Testis (tissue), 2 donors: ENCODE measurements at regions not wholly inside any gene's neighbourhood (a gene's known extent, or its start where the extent isn't known, plus 50 kb on each side); places are given as distances from the start of the nearest gene placed in this dataset.
"Not testable (repeated sequence)": the region's sequence is repeated elsewhere in the genome, so short reads cannot be mapped to it uniquely, and the experiment has no call there.

Experiments used
- DNase-seq: peaks from one replicate; pipeline ENCODE4 v3.0.0-alpha.2; 2019
- H3K27ac ChIP-seq, 2 donors: fragments of 200-600 bp; sonication (generic); one replicate each; pipeline ENCODE4 v1.5.1; 2019
- H3K27me3 ChIP-seq: fragments of 200-600 bp; sonication (generic); one replicate; pipeline ENCODE4 v1.5.1; 2019
- H3K36me3 ChIP-seq: fragments of 200-600 bp; sonication (generic); one replicate; pipeline ENCODE4 v1.5.1; 2017; ENCODE audit warnings: low read depth; ENCODE audit errors: missing control alignments
- H3K4me1 ChIP-seq: fragments of 200-600 bp; sonication (generic); one replicate; pipeline ENCODE4 v1.5.1; 2019
- H3K4me3 ChIP-seq, 2 donors: fragments of 200-600 bp; sonication (generic); one replicate each; pipeline ENCODE4 v1.5.1; 2017 to 2019
- H3K9me3 ChIP-seq: fragments of 200-600 bp; sonication (generic); one replicate; pipeline ENCODE4 v1.5.1; 2017
- CTCF ChIP-seq, 3 experiments: fragments of 450-650 bp in 2 of 3; fragments of 200-600 bp in 1 of 3; sonication (generic) in 1 of 3; IDR thresholded peaks; one replicate each; pipeline ENCODE4 v1.5.1; 2016 to 2019; ENCODE audit warnings: antibody characterized with exemption in 3 of 3, mild to moderate bottlenecking in 2 of 3, moderate library complexity in 1 of 3
- POLR2A ChIP-seq: fragments of 450-650 bp; IDR thresholded peaks from one replicate; pipeline ENCODE4 v1.6.1; 2017; ENCODE audit warnings: antibody characterized with exemption, mild to moderate bottlenecking, moderate library complexity
- WGBS, 2 donors: methylation state at CpG; one replicate each; pipeline ENCODE4 v1.1.5; 2018; 5-methylcytosine and 5-hydroxymethylcytosine counted together
- intact Hi-C: fragments of 100-400 bp; cut with DNase I; formaldehyde crosslinking; loops from one replicate; pipeline ENCODE4 v1.15.1; 2023; ENCODE audit warnings: low total_unique reads

GRCh38 chr4:67288964-67289363 lies 256.3 kb downstream of the CENPC start:
- no peaks in the 10 kb centered on the region for H3K9me3 ChIP-seq
- no peak overlapping the region for H3K27ac ChIP-seq
- TF ChIP-seq CTCF (IDR thresholded peaks at IDR 0.05) (no peak), POLR2A (no peak)
- WGBS, 2 donors = 72 to 76% methylated on average over 4 of the region's 4 CpGs
- H3K4me3 ChIP-seq = no peak overlapping the region
- intact Hi-C loops = no loop called here
- no peaks in the 10 kb centered on the region for H3K36me3 ChIP-seq
- no peaks in the 10 kb centered on the region for H3K4me1 ChIP-seq
- DNase-seq = no peak
- H3K27me3 ChIP-seq = no peaks in the 10 kb centered on the region

- intact Hi-C loops = no loop called here
- no peak overlapping the region for H3K4me3 ChIP-seq
- no peaks in the 10 kb centered on the region for H3K9me3 ChIP-seq
- H3K4me1 ChIP-seq = no peaks in the 10 kb centered on the region
- no peak for DNase-seq
- TF ChIP-seq CTCF (IDR thresholded peaks at IDR 0.05) (no peak), POLR2A (no peak)
- H3K27me3 ChIP-seq = no peaks in the 10 kb centered on the region
- no peaks in the 10 kb centered on the region for H3K36me3 ChIP-seq
- H3K27ac ChIP-seq = no peak overlapping the region
- WGBS, 2 donors = 77% methylated on average over 4 to 15 of the region's 17 CpGs
Observed at GRCh38 chr4:67286724-67287123, 258.6 kb downstream of the CENPC start.

GRCh38 chr4:67282749-67283148 lies 262.6 kb downstream of the CENPC start:
- intact Hi-C loops = no loop called here
- Histone ChIP-seq H3K27ac (no peak overlapping the region), H3K4me3 (no peak overlapping the region), H3K36me3 (no peaks in the 10 kb centered on the region), H3K4me1 (no peaks in the 10 kb centered on the region), H3K27me3 (no peaks in the 10 kb centered on the region), H3K9me3 (no peaks in the 10 kb centered on the region)
- 91% methylated on average over 13 of the region's 13 CpGs; no CpG with 5 or more reads in 1 of the 2 donors for WGBS, 2 donors
- TF ChIP-seq POLR2A = no peak
- TF ChIP-seq CTCF (IDR thresholded peaks at IDR 0.05) = no peak
- DNase-seq = no peak

- TF ChIP-seq CTCF (IDR thresholded peaks at IDR 0.05) (no peak), POLR2A (no peak)
- Histone ChIP-seq H3K4me1 (no peaks in the 10 kb centered on the region), H3K36me3 (no peaks in the 10 kb centered on the region), H3K27me3 (no peaks in the 10 kb centered on the region), H3K9me3 (no peaks in the 10 kb centered on the region), H3K4me3 (no peak overlapping the region), H3K27ac (no peak overlapping the region)
- no peak for DNase-seq
- 92 to 100% methylated on average over 1 to 10 of the region's 11 CpGs for WGBS, 2 donors
- intact Hi-C loops = no loop called here
Observed at GRCh38 chr4:67275179-67275750, 270.0 kb downstream of the CENPC start.

- H3K27ac ChIP-seq, H3K4me3 ChIP-seq, H3K9me3 ChIP-seq, H3K4me1 ChIP-seq, intact Hi-C loops, H3K27me3 ChIP-seq, DNase-seq, H3K36me3 ChIP-seq: not testable (repeated sequence)
- WGBS, 2 donors = 74 to 75% methylated on average over 3 of the region's 3 CpGs
Observed at GRCh38 chr4:67274671-67275070, 270.6 kb downstream of the CENPC start.
